ENCODE measurements at regions not wholly inside any gene's neighbourhood (a gene's known extent, or its start where the extent isn't known, plus 50 kb on each side); places are given as distances from the start of the nearest gene placed in this dataset.

- no peaks in the 10 kb centered on the region for H3K9me3 ChIP-seq
- H3K4me1 ChIP-seq: no peaks in the 10 kb centered on the region
- no peak overlapping the region for H3K4me3 ChIP-seq
- H3K36me3 ChIP-seq (replicated peaks): no peaks in the 10 kb centered on the region
- in situ Hi-C loops (cut with MboI; ENCODE audit: low sequenced_read_pairs): no loop called here
- no peak for DNase-seq (ENCODE audit: low spot score in 2 of 2)
- H3K27me3 ChIP-seq (ENCODE audit: low read depth): no peaks in the 10 kb centered on the region
These were observed 271.7 kb upstream of the ZC3H12C start for GRCh38 chr11:109821511-109821910.

GRCh38 chr11:109822436-109823102 lies 270.6 kb upstream of the ZC3H12C start:
- Histone ChIP-seq H3K36me3 (replicated peaks) (no peaks in the 10 kb centered on the region), H3K9me3 (no peaks in the 10 kb centered on the region), H3K4me1 (no peaks in the 10 kb centered on the region), H3K4me3 (no peak overlapping the region), H3K27me3 (ENCODE audit: low read depth) (no peaks in the 10 kb centered on the region)
- in situ Hi-C loops (cut with MboI; ENCODE audit: low sequenced_read_pairs): no loop called here
- no peak for DNase-seq (ENCODE audit: low spot score in 2 of 2)

- in situ Hi-C loops (cut with MboI; ENCODE audit: low sequenced_read_pairs): no loop called here
These were observed 264.8 kb upstream of the ZC3H12C start for GRCh38 chr11:109828387-109828786.

GRCh38 chr11:109838026-109838425 lies 255.2 kb upstream of the ZC3H12C start:
- Histone ChIP-seq H3K4me3 (no peak overlapping the region), H3K27me3 (ENCODE audit: low read depth) (peaks cover 2% of the 10 kb centered on the region; the same call in 1 of the 2 replicates), H3K4me1 (no peaks in the 10 kb centered on the region), H3K9me3 (no peaks in the 10 kb centered on the region), H3K36me3 (replicated peaks) (no peaks in the 10 kb centered on the region)
- in situ Hi-C loops (cut with MboI; ENCODE audit: low sequenced_read_pairs): no loop called here
- DNase-seq (ENCODE audit: low spot score in 2 of 2): no peak

More at GRCh38 chr11:109828387-109828786, 264.8 kb upstream of the ZC3H12C start:
- DNase-seq (ENCODE audit: low spot score in 2 of 2): no peak
- no peak overlapping the region for H3K4me3 ChIP-seq
- H3K4me1 ChIP-seq: no peaks in the 10 kb centered on the region
- H3K36me3 ChIP-seq (replicated peaks): no peaks in the 10 kb centered on the region
- H3K27me3 ChIP-seq (ENCODE audit: low read depth): no peaks in the 10 kb centered on the region
- H3K9me3 ChIP-seq: no peaks in the 10 kb centered on the region

- Histone ChIP-seq H3K4me1 (no peaks in the 10 kb centered on the region), H3K9me3 (no peaks in the 10 kb centered on the region), H3K27me3 (ENCODE audit: low read depth) (no peaks in the 10 kb centered on the region; the same call in 1 of the 2 replicates), H3K4me3 (no peak overlapping the region), H3K36me3 (replicated peaks) (no peaks in the 10 kb centered on the region)
- in situ Hi-C loops (cut with MboI; ENCODE audit: low sequenced_read_pairs): no loop called here
- no peak for DNase-seq (ENCODE audit: low spot score in 2 of 2)
These were observed 247.8 kb upstream of the ZC3H12C start for GRCh38 chr11:109845437-109845836.

GRCh38 chr11:109847621-109848020 lies 245.6 kb upstream of the ZC3H12C start:
- no peak for DNase-seq (ENCODE audit: low spot score in 2 of 2)
- Histone ChIP-seq H3K4me3 (no peak overlapping the region), H3K36me3 (replicated peaks) (no peaks in the 10 kb centered on the region), H3K27me3 (ENCODE audit: low read depth) (peaks cover 5% of the 10 kb centered on the region; the same call in 1 of the 2 replicates), H3K4me1 (no peaks in the 10 kb centered on the region), H3K9me3 (no peaks in the 10 kb centered on the region)
- in situ Hi-C loops (cut with MboI; ENCODE audit: low sequenced_read_pairs): no loop called here

- H3K4me3 ChIP-seq: no peak overlapping the region
- no peaks in the 10 kb centered on the region for H3K36me3 ChIP-seq (replicated peaks)
- no peaks in the 10 kb centered on the region for H3K9me3 ChIP-seq
- in situ Hi-C loops (cut with MboI; ENCODE audit: low sequenced_read_pairs): no loop called here
- DNase-seq (ENCODE audit: low spot score in 2 of 2): no peak
- no peaks in the 10 kb centered on the region for H3K4me1 ChIP-seq
- H3K27me3 ChIP-seq (ENCODE audit: low read depth): peaks cover 8% of the 10 kb centered on the region
These were observed 244.1 kb upstream of the ZC3H12C start for GRCh38 chr11:109849051-109849450.

GRCh38 chr11:109849946-109850345 lies 243.2 kb upstream of the ZC3H12C start:
- in situ Hi-C loops (cut with MboI; ENCODE audit: low sequenced_read_pairs): no loop called here
- Histone ChIP-seq H3K4me1 (no peaks in the 10 kb centered on the region), H3K27me3 (ENCODE audit: low read depth) (peaks cover 8% of the 10 kb centered on the region)

GRCh38 chr11:109851780-109852390 lies 241.3 kb upstream of the ZC3H12C start:
- H3K27me3 ChIP-seq (ENCODE audit: low read depth): peaks cover 8% of the 10 kb centered on the region
- DNase-seq (ENCODE audit: low spot score in 2 of 2): no peak
- H3K9me3 ChIP-seq: no peaks in the 10 kb centered on the region
- no peaks in the 10 kb centered on the region for H3K4me1 ChIP-seq
- H3K4me3 ChIP-seq: no peak overlapping the region
- H3K36me3 ChIP-seq (replicated peaks): no peaks in the 10 kb centered on the region
- in situ Hi-C loops (cut with MboI; ENCODE audit: low sequenced_read_pairs): no loop called here

More at GRCh38 chr11:109849946-109850345, 243.2 kb upstream of the ZC3H12C start:
- H3K36me3 ChIP-seq (replicated peaks): no peaks in the 10 kb centered on the region
- H3K9me3 ChIP-seq: no peaks in the 10 kb centered on the region
- H3K4me3 ChIP-seq: no peak overlapping the region
- DNase-seq (ENCODE audit: low spot score in 2 of 2): no peak

GRCh38 chr11:109853156-109853776 lies 239.9 kb upstream of the ZC3H12C start:
- peak; percentile 21 to 60 for DNase-seq (ENCODE audit: low spot score in 2 of 2)
- no peaks in the 10 kb centered on the region for H3K36me3 ChIP-seq (replicated peaks)
- no peaks in the 10 kb centered on the region for H3K4me1 ChIP-seq
- in situ Hi-C loops (cut with MboI; ENCODE audit: low sequenced_read_pairs): no loop called here
- H3K4me3 ChIP-seq: no peak overlapping the region
- H3K27me3 ChIP-seq (ENCODE audit: low read depth): peaks cover 8% of the 10 kb centered on the region
- no peaks in the 10 kb centered on the region for H3K9me3 ChIP-seq

GRCh38 chr11:109854731-109855130 lies 238.5 kb upstream of the ZC3H12C start:
- Histone ChIP-seq H3K9me3 (no peaks in the 10 kb centered on the region), H3K27me3 (ENCODE audit: low read depth) (peaks cover 8% of the 10 kb centered on the region), H3K4me3 (no peak overlapping the region), H3K36me3 (replicated peaks) (no peaks in the 10 kb centered on the region), H3K4me1 (no peaks in the 10 kb centered on the region)
- in situ Hi-C loops (cut with MboI; ENCODE audit: low sequenced_read_pairs): no loop called here
- no peak for DNase-seq (ENCODE audit: low spot score in 2 of 2)

- no peak for DNase-seq (ENCODE audit: low spot score in 2 of 2)
- Histone ChIP-seq H3K27me3 (ENCODE audit: low read depth) (peaks cover 8% of the 10 kb centered on the region), H3K9me3 (no peaks in the 10 kb centered on the region), H3K4me3 (no peak overlapping the region), H3K36me3 (replicated peaks) (no peaks in the 10 kb centered on the region), H3K4me1 (no peaks in the 10 kb centered on the region)
- in situ Hi-C loops (cut with MboI; ENCODE audit: low sequenced_read_pairs): no loop called here
These were observed 236.3 kb upstream of the ZC3H12C start for GRCh38 chr11:109856928-109857327.

GRCh38 chr11:109857637-109858036 lies 235.6 kb upstream of the ZC3H12C start:
- peaks cover 3% of the 10 kb centered on the region for H3K27me3 ChIP-seq (ENCODE audit: low read depth)
- no peaks in the 10 kb centered on the region for H3K4me1 ChIP-seq
- no peak overlapping the region for H3K4me3 ChIP-seq
- H3K36me3 ChIP-seq (replicated peaks): no peaks in the 10 kb centered on the region
- H3K9me3 ChIP-seq: no peaks in the 10 kb centered on the region
- no peak for DNase-seq (ENCODE audit: low spot score in 2 of 2)
- in situ Hi-C loops (cut with MboI; ENCODE audit: low sequenced_read_pairs): no loop called here

- H3K36me3 ChIP-seq (replicated peaks): no peaks in the 10 kb centered on the region
- H3K4me3 ChIP-seq: no peak overlapping the region
- H3K27me3 ChIP-seq (ENCODE audit: low read depth): no peaks in the 10 kb centered on the region
- DNase-seq (ENCODE audit: low spot score in 2 of 2): no peak
- no peaks in the 10 kb centered on the region for H3K4me1 ChIP-seq
- no peaks in the 10 kb centered on the region for H3K9me3 ChIP-seq
- in situ Hi-C loops (cut with MboI; ENCODE audit: low sequenced_read_pairs): no loop called here
These were observed 235.0 kb upstream of the ZC3H12C start for GRCh38 chr11:109858152-109858551.

Measured in HAP-1 (cell line).